ENCODE measurements at regions not wholly inside any gene's neighbourhood (a gene's known extent, or its start where the extent isn't known, plus 50 kb on each side); places are given as distances from the start of the nearest gene placed in this dataset.

DNA sequence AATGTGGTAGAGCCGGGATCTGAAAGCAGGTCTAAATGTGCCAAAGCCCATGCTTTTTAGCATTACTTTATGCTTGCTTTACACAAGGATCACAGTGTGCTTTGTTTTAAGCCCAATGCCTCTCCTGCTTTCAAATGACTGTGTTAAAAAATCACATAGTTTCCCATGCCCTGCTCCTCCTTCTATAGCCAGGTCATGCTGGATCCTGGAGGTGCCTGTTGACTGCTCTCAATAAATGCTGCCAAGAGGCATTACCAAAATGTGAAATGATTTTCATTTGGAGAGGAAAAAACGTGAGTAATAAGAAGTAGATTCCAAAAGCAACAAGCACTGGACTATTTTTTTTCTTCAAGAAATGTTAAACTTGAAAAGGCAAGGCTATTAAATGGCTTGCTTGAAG lies 420.7 kb upstream of the USP24 start:
- DNase-seq: no peak

DNA sequence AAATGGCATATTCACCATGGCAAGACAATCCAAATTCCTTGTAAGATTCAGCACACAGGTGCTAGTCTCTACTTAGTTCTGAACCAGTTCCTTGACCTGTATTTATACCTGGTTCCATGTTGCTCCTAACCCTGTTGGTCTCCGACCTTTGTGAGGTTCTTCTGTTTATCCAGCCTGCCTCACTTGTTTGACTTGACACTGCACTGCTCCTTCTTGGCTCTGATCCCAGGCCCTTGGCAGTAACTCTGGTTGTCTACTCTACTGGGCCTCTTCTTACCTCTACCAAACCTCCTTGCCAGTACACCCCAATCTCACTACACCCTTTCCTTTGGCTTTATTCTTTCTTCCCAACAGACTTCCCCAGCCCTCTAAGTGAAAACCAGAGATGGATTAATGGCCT lies 419.4 kb upstream of the USP24 start:
- no peak for DNase-seq

DNA sequence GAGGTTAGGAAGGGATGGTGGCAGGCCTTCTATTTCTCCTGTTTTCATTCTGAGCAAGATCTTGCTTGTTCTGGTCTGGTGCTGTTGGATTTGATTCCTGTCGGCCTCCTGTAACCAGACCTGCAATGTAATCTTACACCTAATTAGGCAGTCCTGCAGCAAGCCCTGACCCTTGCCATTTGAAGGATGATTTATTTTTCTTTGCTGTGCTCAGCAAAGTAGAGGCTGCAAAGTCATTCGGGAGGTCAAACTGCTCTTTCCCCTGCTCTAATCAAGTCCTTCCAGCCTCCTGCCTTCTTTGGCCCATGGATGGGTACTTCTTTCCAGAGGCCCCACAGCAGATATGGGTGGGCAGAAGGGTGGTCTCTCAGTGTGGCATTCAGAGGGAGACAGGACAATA lies 417.7 kb upstream of the USP24 start:
- peak; percentile 51 for DNase-seq

DNA sequence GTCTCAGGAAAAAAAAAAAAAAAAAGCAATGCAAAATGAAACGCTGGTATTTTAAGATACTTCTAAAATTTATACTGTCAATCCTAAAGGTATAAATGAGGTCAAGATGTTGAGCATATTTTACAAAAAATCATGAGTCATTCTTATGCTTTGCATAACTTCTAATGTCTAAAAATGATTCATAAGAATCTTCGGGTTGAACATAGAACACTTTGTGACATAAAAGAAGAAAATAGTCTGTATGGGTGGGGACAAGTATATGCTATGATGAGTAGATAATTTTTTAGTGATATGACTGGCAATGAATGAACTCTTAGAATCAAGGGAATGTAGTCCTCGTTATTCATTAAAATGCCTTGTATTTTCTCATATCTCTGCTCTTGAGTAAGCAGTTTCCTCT lies 416.9 kb upstream of the USP24 start:
- no peak for DNase-seq

DNA sequence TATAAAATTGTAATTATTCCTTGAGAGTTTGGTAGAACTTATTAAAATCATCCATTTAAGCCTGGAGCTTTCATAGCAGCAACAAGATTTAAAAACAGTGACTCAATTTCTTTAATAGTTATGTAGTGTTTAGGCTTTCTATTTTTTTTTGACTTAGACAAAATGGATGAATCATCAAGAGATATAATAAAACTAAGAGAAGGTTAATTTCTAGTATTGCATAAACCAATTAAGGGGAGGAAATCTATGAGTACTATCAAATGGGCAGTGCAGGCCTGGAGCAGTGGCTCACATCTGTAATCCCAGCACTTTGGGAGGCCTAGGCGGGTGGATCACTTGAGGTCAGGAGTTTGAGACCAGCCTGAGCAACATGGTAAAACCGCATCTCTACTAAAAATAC lies 416.3 kb upstream of the USP24 start:
- DNase-seq: no peak

DNA sequence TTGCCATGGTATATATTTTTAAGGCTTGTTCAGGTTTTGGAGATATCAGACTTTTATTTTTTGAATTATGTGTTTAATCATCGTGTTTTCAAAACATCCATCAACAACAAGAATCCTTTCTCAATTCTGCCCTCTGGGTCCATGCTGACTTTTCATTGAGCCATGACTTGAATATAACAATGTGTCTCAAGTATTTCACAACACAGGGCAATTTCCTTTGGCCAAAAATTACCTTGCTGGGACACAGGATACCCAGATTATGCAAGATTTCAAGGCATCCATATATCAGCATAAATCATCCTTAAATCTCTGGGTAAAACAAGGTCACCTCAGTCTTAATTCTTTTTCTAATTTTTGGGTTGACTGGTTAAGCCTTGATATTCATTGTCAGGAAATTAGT lies 411.2 kb upstream of the USP24 start:
- DNase-seq: no peak

DNA sequence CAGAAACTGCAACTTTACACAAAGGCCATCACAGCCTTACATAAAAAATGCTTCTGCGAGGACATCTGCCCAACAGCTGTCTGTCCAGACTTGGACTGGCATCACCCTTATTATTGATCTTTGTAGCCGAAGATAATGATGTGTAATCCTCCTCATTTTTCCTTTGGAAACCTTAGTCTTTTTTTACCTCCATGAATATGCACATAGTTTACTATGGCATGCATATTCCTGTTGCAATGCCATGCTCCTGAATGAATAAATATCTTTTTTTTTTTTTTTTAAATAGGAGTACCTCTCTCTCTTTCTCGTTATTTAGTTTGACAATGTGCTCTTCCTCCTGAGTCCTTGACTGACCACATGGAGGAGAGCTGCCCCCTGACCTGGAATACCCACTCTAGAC lies 409.6 kb upstream of the USP24 start:
- DNase-seq: no peak

DNA sequence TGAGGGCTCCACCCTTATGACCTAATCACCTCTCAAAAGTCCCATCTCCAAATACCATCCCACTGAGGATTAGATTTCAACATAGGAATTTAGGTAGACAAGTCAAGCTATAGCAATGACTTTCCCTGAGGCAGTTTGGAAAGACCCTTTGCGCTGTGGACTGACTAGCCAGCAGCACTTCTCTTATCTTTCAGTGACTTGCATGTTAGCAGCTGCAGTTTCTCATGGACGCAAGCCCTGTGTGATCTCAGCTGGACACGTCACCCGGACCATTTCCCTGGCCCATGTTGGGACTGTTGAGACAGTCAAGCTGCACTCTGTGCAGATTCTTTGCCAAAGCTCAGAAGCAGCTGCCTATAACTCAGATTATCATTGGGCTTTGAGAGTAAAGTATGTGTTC lies 408.1 kb upstream of the USP24 start:
- no peak for DNase-seq

DNA sequence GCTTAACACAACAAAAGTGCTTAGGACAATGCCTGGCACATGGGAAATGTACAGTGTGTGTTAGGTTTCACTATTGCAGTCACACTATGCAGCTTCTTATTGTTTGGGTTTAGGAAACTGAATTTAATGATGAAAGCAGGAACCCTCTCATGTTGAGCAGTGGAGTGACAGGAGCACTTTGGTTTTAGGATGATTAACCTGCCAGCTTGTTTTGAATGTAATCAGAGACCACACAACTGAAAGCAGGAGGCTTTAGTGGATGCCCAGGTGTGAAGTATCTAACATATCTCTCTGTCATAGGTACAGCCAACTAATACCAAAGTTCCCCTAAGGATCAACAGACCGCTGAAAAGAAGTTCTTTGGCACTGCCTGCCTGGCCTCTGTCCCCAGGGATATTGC lies 406.9 kb upstream of the USP24 start:
- no peak for DNase-seq

DNA sequence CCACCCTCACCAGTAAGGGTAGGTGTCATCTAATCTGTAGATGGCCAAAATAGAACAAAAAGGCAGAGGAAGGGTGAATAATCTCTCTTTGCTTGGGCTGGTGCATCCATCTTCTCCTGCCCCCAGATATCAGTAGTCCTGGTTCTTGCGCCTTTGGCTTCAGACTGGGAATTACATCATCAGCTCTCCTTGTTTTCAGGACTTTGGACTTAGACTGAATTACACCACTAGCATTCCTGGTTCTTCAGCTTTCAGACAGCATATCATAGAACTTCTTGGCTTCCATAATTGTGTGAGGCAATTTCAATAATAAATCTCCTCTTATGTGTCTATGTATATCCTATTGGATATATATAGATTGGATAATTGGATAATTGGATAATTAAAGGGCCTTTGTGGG lies 403.0 kb upstream of the USP24 start:
- DNase-seq: no peak

DNA sequence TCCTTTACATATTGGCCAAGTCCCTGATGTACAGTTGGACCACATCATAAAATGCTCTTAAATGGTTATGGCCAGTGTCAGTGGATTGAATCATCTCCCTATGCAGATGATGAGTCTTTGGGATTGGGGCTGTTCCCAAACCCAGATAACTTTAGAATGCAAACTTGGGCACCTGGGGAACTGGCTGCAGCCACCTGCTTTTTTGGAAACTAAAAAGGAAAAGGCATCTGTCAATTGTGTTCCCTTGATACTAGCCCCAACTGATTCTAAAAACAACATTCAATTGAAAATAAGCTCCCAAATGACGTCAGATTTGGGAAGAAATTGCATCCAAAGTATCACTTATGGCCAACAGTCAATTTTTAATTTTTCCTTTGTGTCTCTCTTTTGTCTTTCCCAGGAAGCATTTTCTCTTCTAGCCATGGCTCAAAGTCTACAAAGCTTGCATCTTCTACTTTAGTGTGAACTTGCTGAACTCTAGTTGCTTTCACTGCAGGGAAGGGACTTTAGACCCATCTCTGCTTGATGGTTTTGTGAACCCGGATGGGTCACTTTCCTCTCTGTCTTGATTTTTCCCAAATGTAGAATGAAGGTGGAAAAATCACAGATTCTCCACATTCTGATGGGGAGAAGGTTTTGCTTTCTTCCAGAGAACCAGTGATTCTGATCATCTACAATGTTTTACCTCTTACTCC lies 402.3 kb upstream of the USP24 start:
- no peak for DNase-seq

DNA sequence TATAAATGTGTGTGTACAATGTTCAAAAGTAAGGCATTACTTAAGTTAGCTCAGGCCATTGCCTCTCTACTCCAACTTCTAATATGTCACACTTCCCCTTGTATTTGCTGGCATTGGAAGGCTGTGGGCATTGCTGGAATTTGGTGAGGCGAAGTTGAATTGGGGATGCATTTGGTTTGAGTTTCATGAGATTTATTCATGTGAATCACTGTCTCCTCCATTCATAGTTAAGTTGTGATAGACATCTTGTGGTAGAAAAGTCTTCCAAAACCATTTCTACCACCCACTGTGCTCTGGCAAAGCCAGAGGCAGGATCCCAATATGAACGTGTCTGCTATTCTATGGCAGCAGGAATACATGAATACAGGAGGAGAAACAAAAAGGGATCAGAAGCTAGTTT lies 397.8 kb upstream of the USP24 start:
- DNase-seq: no peak

DNA sequence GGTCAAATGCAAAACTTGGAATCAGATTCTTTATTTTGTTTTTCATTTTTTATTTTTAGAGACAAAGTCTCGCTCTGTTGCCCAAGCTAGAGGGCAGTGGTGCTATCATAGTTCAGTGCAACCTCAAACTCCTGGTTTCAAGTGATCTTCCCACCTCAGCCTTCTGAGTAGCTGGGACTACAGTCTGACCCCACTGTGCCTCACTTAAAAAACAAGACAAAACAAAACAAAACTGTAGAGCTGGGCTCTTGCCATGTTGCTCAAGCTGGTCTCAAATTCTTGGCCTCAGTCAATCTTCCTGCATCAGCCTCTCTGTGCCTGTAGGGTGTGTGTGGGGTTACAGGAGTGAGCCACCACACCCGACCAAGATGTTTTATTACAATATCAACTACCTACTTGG lies 396.0 kb upstream of the USP24 start:
- DNase-seq: no peak

DNA sequence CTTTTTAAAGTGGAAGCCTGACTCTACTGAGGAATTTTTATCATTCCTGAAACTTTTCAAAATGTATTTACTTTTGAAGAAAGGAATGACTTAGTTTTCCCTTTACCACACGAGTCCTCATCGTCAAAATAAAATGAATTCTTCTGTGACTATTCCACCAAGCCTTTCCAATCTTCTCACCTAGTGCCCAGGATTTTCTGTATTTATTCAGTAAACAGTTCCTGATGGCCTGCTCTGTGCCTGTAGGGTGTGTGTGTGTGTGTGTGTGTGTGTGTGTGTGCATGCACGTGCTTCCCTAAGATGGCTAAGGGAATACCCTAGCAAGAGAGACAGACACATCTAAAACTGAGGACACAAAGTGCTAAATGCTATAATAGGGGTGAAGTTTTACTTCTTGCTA lies 395.0 kb upstream of the USP24 start:
- no peak for DNase-seq

DNA sequence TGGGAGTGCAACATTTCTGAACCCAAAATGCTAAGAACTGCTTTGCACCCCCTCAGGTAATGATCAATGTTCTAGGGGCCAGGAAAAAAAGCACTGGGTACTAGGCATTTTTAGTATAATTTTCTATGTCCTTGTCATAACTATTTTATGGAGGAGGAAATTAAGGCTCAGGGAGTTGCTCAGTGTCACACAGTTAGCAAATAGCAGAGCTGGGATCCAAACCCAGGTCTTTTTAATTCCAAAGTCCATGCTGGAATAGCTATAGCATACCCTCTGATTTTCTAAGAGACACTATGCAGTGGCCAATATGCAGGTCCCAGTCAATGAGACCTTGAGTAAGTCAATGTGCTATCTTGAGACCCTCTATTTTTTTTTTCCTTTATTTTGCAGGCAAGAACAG lies 394.5 kb upstream of the USP24 start:
- no peak for DNase-seq

DNA sequence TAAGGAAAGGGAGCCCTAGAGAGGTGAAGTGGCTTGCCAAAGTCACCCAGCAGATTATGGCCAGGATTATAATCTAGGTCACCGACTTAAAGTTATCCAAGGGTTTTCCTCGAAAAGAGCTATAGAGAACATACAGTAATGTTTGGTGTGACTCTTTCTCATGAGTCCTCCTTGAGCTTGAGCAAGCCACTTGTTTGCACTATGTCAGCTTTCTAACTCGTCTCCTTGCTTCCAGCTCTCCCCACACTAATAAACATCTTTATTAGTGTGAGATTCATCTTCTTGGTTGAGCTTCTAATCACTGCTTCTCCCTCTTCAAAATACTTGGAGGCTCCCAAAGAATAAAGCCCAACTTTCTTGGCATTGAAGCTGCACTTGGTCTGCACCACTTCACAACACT lies 390.0 kb upstream of the USP24 start:
- DNase-seq: no peak

DNA sequence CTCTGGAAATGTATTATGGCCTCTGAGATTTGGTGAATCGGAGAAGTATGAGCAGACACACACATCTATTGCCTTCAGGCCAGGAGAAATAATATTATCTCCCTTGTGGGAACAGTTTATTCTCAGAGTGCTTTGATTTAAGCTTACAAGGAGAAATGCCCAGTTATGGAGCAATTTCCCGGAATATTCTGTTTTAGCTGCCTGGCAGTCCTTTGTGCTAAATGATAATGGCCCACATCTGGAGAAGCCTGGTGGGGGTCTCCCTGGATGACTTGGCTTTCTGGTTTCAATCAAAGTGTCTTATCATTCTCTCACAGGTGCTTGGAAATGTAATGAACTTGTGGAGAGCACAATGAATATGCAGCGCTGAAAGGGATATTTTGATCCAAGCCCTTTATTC lies 389.6 kb upstream of the USP24 start:
- DNase-seq: no peak

DNA sequence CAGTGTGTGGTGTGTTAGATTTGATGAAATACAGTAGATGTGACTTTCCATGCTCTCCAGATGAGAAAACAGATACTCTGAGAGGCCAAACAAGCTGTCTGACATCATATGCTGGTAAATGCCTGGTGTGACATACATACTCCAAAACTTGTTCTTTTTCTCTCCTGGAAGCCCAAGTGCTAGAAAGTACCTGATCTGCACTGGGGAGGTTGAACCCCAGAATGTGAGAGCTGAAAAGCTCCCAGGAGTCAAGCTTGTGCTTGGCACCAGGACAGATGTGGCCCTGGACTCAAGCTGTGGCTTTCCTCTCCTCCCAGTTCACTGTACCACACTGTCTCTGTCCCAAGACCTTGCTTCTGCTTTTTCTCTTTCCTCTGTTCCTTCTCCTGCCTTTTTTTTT lies 389.0 kb upstream of the USP24 start:
- DNase-seq: no peak

DNA sequence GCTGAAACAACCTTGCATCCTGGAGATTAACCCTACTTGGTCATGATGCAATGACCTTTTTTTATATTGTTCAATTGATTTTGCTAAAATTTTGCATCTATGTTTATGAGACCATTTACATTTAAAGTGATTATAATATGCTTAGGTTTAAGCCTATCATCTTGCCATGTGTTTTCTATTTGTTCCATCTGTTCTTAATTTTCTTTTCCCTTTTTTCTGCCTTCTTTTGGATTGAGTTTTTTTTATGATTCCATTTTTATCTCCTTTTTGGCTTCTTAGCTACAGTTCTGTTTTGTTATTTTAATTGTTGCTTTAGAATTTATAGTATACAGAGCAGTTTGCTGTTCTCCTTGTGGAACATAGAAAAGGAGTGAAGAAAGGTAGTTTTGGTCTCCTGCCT lies 385.1 kb upstream of the USP24 start:
- no peak for DNase-seq

DNA sequence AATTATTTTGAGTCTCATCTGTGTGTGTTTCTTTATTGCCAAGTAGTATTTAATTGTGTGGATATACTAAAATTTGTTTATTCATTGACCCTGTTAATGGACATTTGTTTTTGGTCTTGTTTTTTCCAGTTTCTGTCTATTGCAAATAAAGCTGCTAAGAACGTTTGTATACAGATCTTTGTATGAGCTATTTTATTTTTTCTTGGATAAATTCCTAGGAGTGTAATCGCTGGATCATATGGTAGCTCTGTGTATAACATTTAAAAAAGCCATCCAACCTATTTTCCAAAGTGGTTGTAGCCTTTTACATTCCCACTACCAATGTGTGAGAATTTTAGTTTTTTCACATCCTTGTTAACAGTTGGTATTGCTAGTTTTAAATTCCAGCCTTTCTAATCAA lies 382.7 kb upstream of the USP24 start:
- DNase-seq: no peak

DNA sequence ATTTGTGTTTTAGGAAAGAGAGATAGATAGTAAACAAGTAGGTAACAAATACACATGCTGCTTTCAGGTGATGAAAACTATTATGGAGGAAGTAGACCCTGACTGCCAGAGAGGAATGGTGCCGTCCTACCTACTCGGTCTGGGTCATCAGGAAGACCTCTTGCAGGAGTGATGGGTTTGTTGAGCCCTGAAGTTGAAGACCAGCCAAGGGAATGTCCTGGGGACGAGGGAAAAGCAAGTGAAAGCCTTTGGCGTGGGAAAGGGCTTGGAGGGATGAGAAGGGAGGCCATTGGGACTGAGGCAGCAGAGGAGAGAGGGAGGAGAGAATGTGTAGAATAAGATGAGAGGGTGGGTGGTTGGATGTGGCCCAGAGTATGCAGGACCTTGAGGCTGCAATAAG lies 379.5 kb upstream of the USP24 start:
- no peak for DNase-seq

DNA sequence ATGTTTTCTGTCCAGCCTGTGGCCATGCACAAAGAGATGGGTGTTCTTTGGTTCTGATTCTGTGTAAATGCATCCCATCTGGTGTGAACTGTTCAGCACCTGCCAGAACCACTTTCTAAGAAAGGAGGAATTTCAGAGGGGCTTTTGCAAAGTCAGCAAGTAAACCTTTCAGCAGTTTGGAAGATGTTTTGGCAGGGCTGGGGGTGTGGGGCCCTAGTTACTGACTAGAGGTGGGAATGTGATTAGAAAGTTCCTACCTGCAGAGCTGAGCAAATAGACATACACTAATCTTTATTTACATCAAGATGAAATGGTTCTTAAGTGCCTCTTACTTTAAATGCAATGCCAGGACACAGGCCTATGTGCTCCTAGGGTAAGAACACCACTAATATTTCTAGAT lies 378.1 kb upstream of the USP24 start:
- DNase-seq: no peak

DNA sequence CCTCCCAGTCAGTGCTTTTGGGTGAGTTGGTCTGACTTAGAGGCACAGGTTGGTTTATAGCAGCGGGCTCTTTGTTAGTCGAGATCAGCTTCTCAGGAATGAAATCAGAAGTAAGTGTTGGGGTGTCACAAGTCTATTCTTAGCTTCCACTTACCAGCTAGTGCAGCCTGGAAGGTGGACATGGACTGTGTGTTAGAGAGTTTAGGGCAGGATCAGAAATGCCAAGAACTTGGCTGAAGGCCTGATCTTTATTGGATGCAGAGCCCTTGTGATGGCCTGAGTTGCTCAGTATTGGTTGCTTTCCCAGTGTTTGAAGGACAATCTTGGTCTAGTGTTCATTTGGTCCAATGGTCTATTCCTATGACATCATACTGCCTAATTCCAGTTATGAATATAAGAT lies 377.0 kb upstream of the USP24 start:
- DNase-seq: no peak

DNA sequence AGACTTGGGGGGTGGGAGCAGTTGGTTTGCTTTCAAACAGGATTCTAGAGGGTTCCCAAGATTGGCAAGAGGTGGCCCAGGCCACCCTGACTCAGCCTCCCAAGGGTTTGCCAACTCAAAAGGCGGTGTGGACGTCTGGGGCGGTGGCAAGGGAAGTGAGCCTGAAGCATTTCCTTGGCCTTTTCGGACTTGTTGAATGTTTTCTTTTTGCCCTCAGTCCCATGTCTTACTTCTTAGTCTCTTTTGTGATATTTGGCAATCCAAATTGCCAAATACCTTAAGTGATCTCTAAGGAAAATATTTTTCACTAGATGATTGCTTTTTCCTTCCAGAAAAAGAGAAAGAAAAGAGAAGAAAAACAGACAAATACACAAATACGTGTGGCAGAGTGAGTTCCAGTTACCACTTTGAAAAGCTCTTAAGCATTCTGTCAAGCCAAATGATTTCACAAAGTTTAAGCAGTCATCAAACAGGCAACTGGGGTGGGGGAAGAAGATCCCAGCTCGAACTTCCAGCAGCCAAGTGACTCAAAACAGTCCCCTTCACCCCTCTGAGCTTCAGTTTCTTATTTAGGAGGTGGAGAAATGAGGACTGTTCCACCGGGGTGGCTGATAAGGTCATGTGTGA lies 374.6 kb upstream of the USP24 start:
- DNase-seq: no peak

DNA sequence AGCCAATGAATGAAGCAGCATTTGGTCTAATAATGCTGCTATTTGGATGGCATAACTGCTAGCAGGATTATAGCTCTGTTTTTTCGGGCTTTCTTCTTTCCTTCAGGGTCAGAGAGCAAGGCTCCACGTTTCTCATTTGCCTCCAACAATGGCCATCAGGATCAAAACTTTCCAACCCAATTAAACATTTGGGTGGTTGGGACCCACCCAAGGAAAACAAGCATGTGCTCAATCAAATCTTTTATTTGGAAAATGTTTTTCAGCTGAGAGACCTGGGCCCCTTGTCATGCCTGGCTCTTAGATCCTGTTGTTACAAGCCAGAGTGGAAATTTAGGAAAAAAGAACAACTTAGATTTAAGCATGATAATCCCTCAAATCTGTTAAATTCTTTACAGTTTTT lies 373.1 kb upstream of the USP24 start:
- DNase-seq: no peak
